ENCODE measurements at regions not wholly inside any gene's neighbourhood (a gene's known extent, or its start where the extent isn't known, plus 50 kb on each side); places are given as distances from the start of the nearest gene placed in this dataset.

DNA sequence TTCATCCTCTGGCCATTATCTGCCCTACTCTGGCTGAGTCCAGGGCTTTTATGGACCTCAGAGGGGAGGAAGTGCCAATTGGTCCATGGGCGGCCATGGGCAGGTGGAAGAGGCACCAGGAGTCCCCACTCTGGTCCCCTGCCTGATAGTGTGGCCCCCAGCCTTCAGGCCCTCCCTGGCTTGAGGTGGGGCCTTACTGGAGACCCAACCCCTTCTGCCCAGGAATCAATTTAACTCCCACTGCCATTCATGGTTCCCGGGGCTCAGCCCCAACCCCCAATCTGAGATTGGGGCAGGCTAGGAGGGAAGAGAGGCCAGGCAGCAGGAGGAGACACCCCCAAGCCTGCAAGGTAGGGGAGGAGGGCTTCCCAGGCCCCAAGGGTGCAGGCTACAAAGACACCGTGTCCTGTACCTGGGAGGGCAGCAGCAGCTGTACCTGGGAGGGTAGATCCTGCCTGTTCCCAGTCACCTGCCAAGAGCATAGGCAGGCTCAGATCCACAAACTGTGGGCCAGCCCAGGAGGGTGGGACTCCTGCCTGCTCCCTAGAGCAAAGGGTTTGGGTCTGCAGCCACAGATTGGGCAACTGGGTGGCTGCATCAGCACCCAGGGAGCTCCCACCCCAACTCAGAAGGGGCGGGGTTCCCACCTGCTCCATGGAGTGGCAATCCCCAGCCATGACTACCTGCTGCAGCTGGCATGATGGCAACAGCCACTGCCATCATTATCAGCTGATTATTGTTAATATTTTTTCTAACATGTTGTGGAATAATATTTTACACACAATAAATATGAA lies 1044.1 kb upstream of the B3GALT2 start:
- no peak for DNase-seq
- Mint-ChIP-seq H3K27ac (no peak overlapping the region), H3K4me3 (no peak overlapping the region), H3K4me1 (ENCODE audit: low read depth) (peaks cover 12% of the 10 kb centered on the region; the same call in 1 of the 2 replicates), H3K27me3 (ENCODE audit: insufficient read depth) (no peaks in the 10 kb centered on the region), H3K9me3 (no peaks in the 10 kb centered on the region), H3K36me3 (ENCODE audit: low read depth) (no peaks in the 10 kb centered on the region)
- TF ChIP-seq CTCF (IDR thresholded peaks at IDR 0.05) = no peak

DNA sequence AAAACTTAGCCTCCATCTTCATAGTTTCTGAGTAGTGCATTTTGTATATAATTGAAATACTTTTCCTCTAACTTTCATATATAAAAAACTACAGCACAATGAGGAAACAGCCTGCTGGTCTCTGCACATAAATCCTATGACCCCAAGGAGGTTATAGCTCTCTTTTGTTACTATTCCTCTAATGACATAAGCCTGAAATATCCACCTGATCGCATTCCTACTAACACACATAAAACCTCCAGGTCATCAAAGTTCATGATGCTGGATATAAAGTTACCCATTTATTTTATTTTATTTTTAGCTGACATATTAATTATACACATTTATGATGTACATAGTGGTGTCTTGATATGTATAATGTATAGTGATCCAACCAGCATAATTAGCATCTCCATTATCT lies 1042.0 kb upstream of the B3GALT2 start:
- H3K36me3 Mint-ChIP-seq (ENCODE audit: low read depth) = no peaks in the 10 kb centered on the region
- H3K4me3 Mint-ChIP-seq = no peak overlapping the region
- peaks cover 8% of the 10 kb centered on the region; the same call in 1 of the 2 replicates for H3K4me1 Mint-ChIP-seq (ENCODE audit: low read depth)
- H3K27me3 Mint-ChIP-seq (ENCODE audit: insufficient read depth) = no peaks in the 10 kb centered on the region
- no peak overlapping the region for H3K27ac Mint-ChIP-seq
- no peak for TF ChIP-seq CTCF (IDR thresholded peaks at IDR 0.05)
- no peak for DNase-seq
- no peaks in the 10 kb centered on the region for H3K9me3 Mint-ChIP-seq

DNA sequence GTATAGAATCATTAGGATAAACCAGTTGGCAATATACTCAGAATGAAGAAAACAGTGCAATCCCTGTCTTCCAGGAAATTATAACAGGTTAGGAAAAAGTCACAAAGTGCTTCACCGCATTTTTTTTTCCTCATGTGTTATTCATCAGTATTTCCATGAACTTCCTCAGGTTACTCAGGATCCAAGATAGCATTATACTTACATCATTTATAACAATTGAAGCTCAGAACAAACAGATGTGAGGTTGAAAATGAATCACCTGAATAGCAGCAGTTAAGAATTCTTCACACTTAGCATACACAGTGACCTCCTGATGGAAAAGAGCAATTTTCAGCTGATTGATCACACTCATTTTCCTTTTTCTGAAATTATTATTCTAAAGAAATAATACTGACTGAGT lies 1040.7 kb upstream of the B3GALT2 start:
- no peak overlapping the region for H3K4me3 Mint-ChIP-seq
- no peak overlapping the region for H3K27ac Mint-ChIP-seq
- H3K4me1 Mint-ChIP-seq (ENCODE audit: low read depth) = no peaks in the 10 kb centered on the region
- H3K9me3 Mint-ChIP-seq = no peaks in the 10 kb centered on the region
- no peak for DNase-seq
- H3K36me3 Mint-ChIP-seq (ENCODE audit: low read depth) = no peaks in the 10 kb centered on the region
- no peaks in the 10 kb centered on the region for H3K27me3 Mint-ChIP-seq (ENCODE audit: insufficient read depth)
- TF ChIP-seq CTCF (IDR thresholded peaks at IDR 0.05) = no peak

DNA sequence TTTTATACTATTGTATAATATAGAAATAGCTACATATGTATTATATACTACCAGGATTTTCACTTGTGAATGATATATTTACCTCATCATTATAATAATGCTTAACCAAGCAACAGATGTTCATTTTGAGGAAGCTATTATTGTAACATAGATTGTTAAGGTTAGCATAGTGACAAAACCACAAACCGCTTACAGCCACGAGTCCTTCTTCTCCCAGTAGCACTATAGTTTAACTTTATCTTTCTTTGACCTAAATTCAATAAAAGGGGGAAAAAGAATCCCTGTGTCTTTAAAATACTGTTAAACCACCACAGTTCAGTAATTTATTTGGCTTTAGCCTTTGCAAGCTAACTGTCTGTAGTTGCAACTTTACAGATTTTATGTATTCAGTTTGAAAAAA lies 1039.4 kb upstream of the B3GALT2 start:
- H3K27ac Mint-ChIP-seq = no peak overlapping the region
- H3K4me3 Mint-ChIP-seq = no peak overlapping the region
- H3K27me3 Mint-ChIP-seq (ENCODE audit: insufficient read depth) = no peaks in the 10 kb centered on the region
- TF ChIP-seq CTCF (IDR thresholded peaks at IDR 0.05) = no peak
- DNase-seq = no peak
- no peaks in the 10 kb centered on the region for H3K9me3 Mint-ChIP-seq
- H3K4me1 Mint-ChIP-seq (ENCODE audit: low read depth) = no peaks in the 10 kb centered on the region
- H3K36me3 Mint-ChIP-seq (ENCODE audit: low read depth) = no peaks in the 10 kb centered on the region

DNA sequence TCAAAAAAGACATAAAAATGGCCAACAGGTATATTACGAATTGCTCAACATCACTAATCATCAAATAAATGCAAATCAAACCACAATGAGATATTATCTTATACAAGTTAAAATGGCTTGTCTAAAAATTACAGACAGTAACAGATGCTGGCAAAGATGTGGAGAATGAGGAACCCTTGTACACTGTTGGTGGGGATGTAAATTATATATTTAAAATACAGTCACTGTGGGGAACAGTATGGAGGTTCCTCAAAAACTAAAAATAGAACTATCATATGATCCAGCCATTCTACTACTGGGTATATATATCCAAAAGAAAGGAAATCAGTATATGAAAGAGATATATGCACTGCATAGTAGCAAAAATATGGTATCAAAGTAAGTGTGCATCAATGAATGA lies 1037.2 kb upstream of the B3GALT2 start:
- Mint-ChIP-seq H3K36me3 (ENCODE audit: low read depth) (no peaks in the 10 kb centered on the region), H3K4me1 (ENCODE audit: low read depth) (no peaks in the 10 kb centered on the region), H3K4me3 (no peak overlapping the region), H3K27me3 (ENCODE audit: insufficient read depth) (no peaks in the 10 kb centered on the region), H3K27ac (no peak overlapping the region), H3K9me3 (no peaks in the 10 kb centered on the region)
- no peak for DNase-seq
- no peak for TF ChIP-seq CTCF (IDR thresholded peaks at IDR 0.05)
